ENCODE measurements at regions not wholly inside any gene's neighbourhood (a gene's known extent, or its start where the extent isn't known, plus 50 kb on each side); places are given as distances from the start of the nearest gene placed in this dataset.

GRCh38 chr3:107250221-107250620 lies 127.0 kb upstream of the CCDC54 start:
- H3K4me3 Mint-ChIP-seq (ENCODE audit: unreplicated experiment), result no peak overlapping the region
- no peaks in the 10 kb centered on the region for H3K4me1 Mint-ChIP-seq (ENCODE audit: low read depth, unreplicated experiment)
- TF ChIP-seq CTCF (IDR thresholded peaks at IDR 0.05; ENCODE audit: partially characterized antibody, unreplicated experiment), result no peak
- H3K36me3 Mint-ChIP-seq (ENCODE audit: unreplicated experiment), result no peaks in the 10 kb centered on the region
- no peak for DNase-seq
- H3K27ac Mint-ChIP-seq (ENCODE audit: unreplicated experiment), result no peak overlapping the region
- H3K9me3 Mint-ChIP-seq (ENCODE audit: unreplicated experiment), result no peaks in the 10 kb centered on the region
- no peaks in the 10 kb centered on the region for H3K27me3 Mint-ChIP-seq (ENCODE audit: unreplicated experiment)

- Mint-ChIP-seq H3K27me3 (ENCODE audit: unreplicated experiment) (no peaks in the 10 kb centered on the region), H3K27ac (ENCODE audit: unreplicated experiment) (no peak overlapping the region), H3K4me1 (ENCODE audit: low read depth, unreplicated experiment) (no peaks in the 10 kb centered on the region), H3K4me3 (ENCODE audit: unreplicated experiment) (no peak overlapping the region), H3K9me3 (ENCODE audit: unreplicated experiment) (no peaks in the 10 kb centered on the region), H3K36me3 (ENCODE audit: unreplicated experiment) (no peaks in the 10 kb centered on the region)
- DNase-seq, result no peak
- TF ChIP-seq CTCF (IDR thresholded peaks at IDR 0.05; ENCODE audit: partially characterized antibody, unreplicated experiment), result no peak
Observed at GRCh38 chr3:107251819-107252218, 125.4 kb upstream of the CCDC54 start.

- TF ChIP-seq CTCF (IDR thresholded peaks at IDR 0.05; ENCODE audit: partially characterized antibody, unreplicated experiment), result no peak
- H3K27ac Mint-ChIP-seq (ENCODE audit: unreplicated experiment), result no peak overlapping the region
- DNase-seq, result no peak
- H3K27me3 Mint-ChIP-seq (ENCODE audit: unreplicated experiment), result no peaks in the 10 kb centered on the region
- no peaks in the 10 kb centered on the region for H3K36me3 Mint-ChIP-seq (ENCODE audit: unreplicated experiment)
- no peak overlapping the region for H3K4me3 Mint-ChIP-seq (ENCODE audit: unreplicated experiment)
- no peaks in the 10 kb centered on the region for H3K4me1 Mint-ChIP-seq (ENCODE audit: low read depth, unreplicated experiment)
- no peaks in the 10 kb centered on the region for H3K9me3 Mint-ChIP-seq (ENCODE audit: unreplicated experiment)
Observed at GRCh38 chr3:107256963-107257362, 120.3 kb upstream of the CCDC54 start.

GRCh38 chr3:107258300-107258699 lies 118.9 kb upstream of the CCDC54 start:
- H3K9me3 Mint-ChIP-seq (ENCODE audit: unreplicated experiment), result no peaks in the 10 kb centered on the region
- no peaks in the 10 kb centered on the region for H3K27me3 Mint-ChIP-seq (ENCODE audit: unreplicated experiment)
- H3K4me1 Mint-ChIP-seq (ENCODE audit: low read depth, unreplicated experiment), result no peaks in the 10 kb centered on the region
- no peak for TF ChIP-seq CTCF (IDR thresholded peaks at IDR 0.05; ENCODE audit: partially characterized antibody, unreplicated experiment)
- H3K36me3 Mint-ChIP-seq (ENCODE audit: unreplicated experiment), result no peaks in the 10 kb centered on the region
- no peak for DNase-seq
- H3K4me3 Mint-ChIP-seq (ENCODE audit: unreplicated experiment), result no peak overlapping the region
- no peak overlapping the region for H3K27ac Mint-ChIP-seq (ENCODE audit: unreplicated experiment)

GRCh38 chr3:107260207-107260606 lies 117.0 kb upstream of the CCDC54 start:
- Mint-ChIP-seq H3K4me1 (ENCODE audit: low read depth, unreplicated experiment) (no peaks in the 10 kb centered on the region), H3K4me3 (ENCODE audit: unreplicated experiment) (no peak overlapping the region), H3K27ac (ENCODE audit: unreplicated experiment) (no peak overlapping the region), H3K27me3 (ENCODE audit: unreplicated experiment) (no peaks in the 10 kb centered on the region), H3K36me3 (ENCODE audit: unreplicated experiment) (no peaks in the 10 kb centered on the region), H3K9me3 (ENCODE audit: unreplicated experiment) (no peaks in the 10 kb centered on the region)
- no peak for DNase-seq
- TF ChIP-seq CTCF (IDR thresholded peaks at IDR 0.05; ENCODE audit: partially characterized antibody, unreplicated experiment), result no peak

Data from glutamatergic neuron (in vitro differentiated cells).